NT2/D1 (cell line): ENCODE measurements at regions not wholly inside any gene's neighbourhood (a gene's known extent, or its start where the extent isn't known, plus 50 kb on each side); places are given as distances from the start of the nearest gene placed in this dataset.

Experiments
- DNase-seq: peaks from one replicate; pipeline ENCODE4 v3.0.0-alpha.2; 2011; ENCODE audit warnings: low read depth, low spot score
- H3K27me3 ChIP-seq: 2 replicates; pipeline ENCODE4 v1.6.0; 2011; ENCODE audit warnings: mild to moderate bottlenecking; ENCODE audit not compliant: insufficient read length, insufficient read depth
- H3K36me3 ChIP-seq: 2 replicates; pipeline ENCODE4 v1.6.1; 2011; ENCODE audit warnings: mild to moderate bottlenecking, low read length, mixed read lengths; ENCODE audit not compliant: insufficient read depth, insufficient read length
- H3K4me1 ChIP-seq: 2 replicates; pipeline ENCODE4 v1.5.1; 2011; ENCODE audit not compliant: insufficient read depth, insufficient read length
- H3K4me3 ChIP-seq: 2 replicates; pipeline ENCODE4 v1.5.1; 2011; ENCODE audit warnings: low read depth; ENCODE audit not compliant: insufficient read length
- H3K9ac ChIP-seq: 2 replicates; pipeline ENCODE4 v1.6.0; 2011; ENCODE audit warnings: low read depth; ENCODE audit not compliant: insufficient read length
- H3K9me3 ChIP-seq: 2 replicates; pipeline ENCODE4 v1.5.1; 2011; ENCODE audit warnings: mild to moderate bottlenecking, low read length; ENCODE audit not compliant: insufficient read depth
- SUZ12 ChIP-seq: IDR thresholded peaks from 2 replicates; pipeline ENCODE4 v1.6.1; 2011; ENCODE audit not compliant: insufficient read length, insufficient read depth; ENCODE audit errors: extremely low read depth
- YY1 ChIP-seq: IDR thresholded peaks from 2 replicates; pipeline ENCODE4 v1.6.1; 2011; ENCODE audit not compliant: insufficient read length, insufficient read depth
- ZNF274 ChIP-seq: IDR thresholded peaks from 2 replicates; pipeline ENCODE4 v1.6.1; 2011; ENCODE audit warnings: mild to moderate bottlenecking, low read depth, low read length

DNA sequence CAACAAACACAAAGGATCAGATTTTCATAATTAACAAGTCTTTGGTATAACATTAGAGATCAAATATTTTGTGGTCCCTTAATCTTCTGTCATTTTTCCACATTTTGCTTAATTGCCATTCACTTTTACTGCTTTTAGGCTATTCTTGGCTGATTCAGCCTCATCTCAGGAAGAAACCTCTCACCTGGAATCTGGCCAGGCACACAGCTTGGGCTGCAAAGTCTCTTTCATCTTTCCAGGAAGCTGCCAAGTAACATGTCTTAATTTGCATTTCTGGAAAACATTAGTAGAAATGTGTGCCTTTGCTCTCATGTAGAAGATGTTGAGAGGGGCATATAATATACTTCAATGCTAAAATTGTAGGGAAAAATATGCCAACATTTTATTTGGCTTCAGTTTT, 174.2 kb upstream of the STEAP4 start:
- Histone ChIP-seq H3K27me3 (no peaks in the 10 kb centered on the region), H3K4me1 (no peaks in the 10 kb centered on the region), H3K36me3 (no peaks in the 10 kb centered on the region), H3K9ac (no peak overlapping the region), H3K9me3 (no peaks in the 10 kb centered on the region), H3K4me3 (no peak overlapping the region)
- TF ChIP-seq SUZ12 (no peak), ZNF274 (no peak), YY1 (no peak)
- DNase-seq, result no peak

DNA sequence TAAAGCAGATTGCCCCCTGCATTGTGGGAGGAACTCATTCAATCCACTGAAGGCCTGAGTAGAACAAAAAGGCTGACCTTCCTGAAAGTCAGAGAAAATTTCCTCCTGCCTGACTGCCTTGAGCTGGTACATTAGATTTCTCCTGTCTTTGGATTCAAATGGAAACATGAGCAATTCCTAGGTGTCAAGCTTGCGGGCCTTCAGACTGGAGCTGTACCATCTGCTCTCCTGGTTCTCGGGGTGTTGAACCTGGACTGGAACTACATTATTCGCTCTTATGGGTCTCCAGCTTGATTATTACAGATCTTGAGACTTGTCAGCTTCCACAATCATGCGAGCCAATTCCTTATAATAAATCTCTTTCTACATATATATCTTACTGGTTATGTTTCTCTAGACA, 173.6 kb upstream of the STEAP4 start:
- H3K9ac ChIP-seq, result no peak overlapping the region
- H3K27me3 ChIP-seq, result no peaks in the 10 kb centered on the region
- H3K36me3 ChIP-seq, result no peaks in the 10 kb centered on the region
- DNase-seq, result no peak
- H3K4me1 ChIP-seq, result no peaks in the 10 kb centered on the region
- no peak overlapping the region for H3K4me3 ChIP-seq
- no peak for TF ChIP-seq YY1
- no peak for TF ChIP-seq ZNF274
- no peak for TF ChIP-seq SUZ12
- no peaks in the 10 kb centered on the region for H3K9me3 ChIP-seq

DNA sequence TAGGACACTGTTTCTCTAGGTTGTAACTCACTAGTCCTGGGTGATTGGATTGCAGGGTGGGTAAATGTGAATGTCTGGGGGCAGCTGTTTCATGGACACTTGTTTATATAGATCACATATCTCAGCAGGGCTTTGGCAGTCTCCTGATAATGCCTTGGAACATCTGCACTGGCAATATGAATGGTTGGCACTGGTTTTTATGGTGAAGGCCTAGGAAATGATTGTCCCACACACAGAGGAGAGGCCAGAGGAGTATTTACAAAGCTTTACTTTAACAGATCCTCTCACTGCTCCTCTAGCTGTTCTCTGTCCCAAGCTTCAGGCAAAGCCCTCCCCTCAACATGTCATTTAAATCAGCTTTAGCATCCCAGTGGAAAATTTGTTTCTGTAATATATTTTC, 171.3 kb upstream of the STEAP4 start:
- no peak for DNase-seq
- H3K27me3 ChIP-seq, result no peaks in the 10 kb centered on the region
- H3K36me3 ChIP-seq, result no peaks in the 10 kb centered on the region
- H3K9me3 ChIP-seq, result no peaks in the 10 kb centered on the region
- H3K4me1 ChIP-seq, result no peaks in the 10 kb centered on the region
- TF ChIP-seq ZNF274 (no peak), SUZ12 (no peak)
- no peak overlapping the region for H3K4me3 ChIP-seq
- no peak overlapping the region for H3K9ac ChIP-seq

DNA sequence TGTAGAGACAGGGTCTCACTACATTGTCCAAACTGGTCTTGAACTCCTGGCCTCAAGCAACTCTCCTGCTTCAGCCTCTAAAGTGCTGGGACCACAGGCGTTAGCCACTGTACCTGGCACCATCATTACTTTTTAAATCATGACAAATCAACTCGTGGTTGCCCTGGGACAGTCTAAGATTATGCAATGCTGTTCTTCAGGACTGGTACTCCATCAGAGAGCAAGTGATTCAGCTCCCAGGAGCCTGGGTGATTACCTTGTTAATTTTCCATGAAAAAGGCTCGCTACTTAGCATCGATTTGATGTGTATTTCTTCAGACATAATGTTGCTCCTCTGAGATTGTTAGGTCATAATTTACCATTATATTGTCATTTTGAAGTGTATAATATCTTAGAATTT, 158.9 kb upstream of the STEAP4 start:
- Histone ChIP-seq H3K4me3 (no peak overlapping the region), H3K4me1 (no peaks in the 10 kb centered on the region), H3K36me3 (no peaks in the 10 kb centered on the region), H3K27me3 (no peaks in the 10 kb centered on the region), H3K9ac (no peak overlapping the region), H3K9me3 (no peaks in the 10 kb centered on the region)
- no peak for DNase-seq
- TF ChIP-seq YY1 (no peak), ZNF274 (no peak), SUZ12 (no peak)

DNA sequence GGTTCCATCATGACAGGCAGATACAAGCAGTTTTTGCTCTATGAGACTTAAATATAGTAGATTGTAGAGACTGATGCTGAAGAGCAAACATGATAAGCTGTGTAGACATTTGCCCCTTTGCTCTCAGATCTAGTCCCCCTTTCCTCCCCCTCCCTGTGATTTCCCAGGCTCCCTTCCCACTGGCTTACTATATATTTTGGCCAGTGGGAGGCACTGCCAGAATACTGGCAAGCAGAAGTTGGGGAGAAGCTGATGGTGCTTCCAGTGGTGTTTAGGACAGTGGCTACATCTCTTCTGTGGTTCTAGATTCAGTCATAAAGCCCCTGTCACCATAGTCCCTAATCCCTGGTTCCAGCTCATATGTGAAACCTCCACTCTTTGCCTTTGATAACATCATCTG, 156.1 kb upstream of the STEAP4 start:
- DNase-seq, result no peak
- Histone ChIP-seq H3K9me3 (no peaks in the 10 kb centered on the region), H3K4me1 (no peaks in the 10 kb centered on the region), H3K4me3 (no peak overlapping the region), H3K36me3 (no peaks in the 10 kb centered on the region), H3K27me3 (no peaks in the 10 kb centered on the region), H3K9ac (no peak overlapping the region)
- no peak for TF ChIP-seq SUZ12

DNA sequence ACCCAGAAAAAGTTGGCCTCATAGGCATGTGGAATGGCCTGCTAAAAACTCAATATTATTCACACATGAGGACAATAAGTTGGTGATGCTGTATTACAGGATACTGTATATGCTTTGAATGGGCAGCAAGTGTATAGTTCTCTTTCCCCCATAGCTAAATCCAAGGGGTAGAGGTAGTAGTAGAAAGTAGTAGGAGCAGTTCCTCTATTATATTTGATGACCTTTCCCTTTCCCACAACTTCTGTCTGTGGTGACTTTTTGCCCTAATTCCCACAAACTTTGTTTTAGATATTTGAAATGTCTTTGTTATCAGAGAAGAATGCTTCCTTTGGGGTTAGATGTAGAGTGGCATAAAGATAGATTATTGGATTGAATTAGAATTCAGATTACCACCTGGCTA, 154.0 kb upstream of the STEAP4 start:
- Histone ChIP-seq H3K4me1 (no peaks in the 10 kb centered on the region), H3K36me3 (no peaks in the 10 kb centered on the region), H3K27me3 (no peaks in the 10 kb centered on the region), H3K4me3 (no peak overlapping the region), H3K9ac (no peak overlapping the region), H3K9me3 (no peaks in the 10 kb centered on the region)
- TF ChIP-seq YY1 (no peak), SUZ12 (no peak), ZNF274 (no peak)
- DNase-seq, result no peak

DNA sequence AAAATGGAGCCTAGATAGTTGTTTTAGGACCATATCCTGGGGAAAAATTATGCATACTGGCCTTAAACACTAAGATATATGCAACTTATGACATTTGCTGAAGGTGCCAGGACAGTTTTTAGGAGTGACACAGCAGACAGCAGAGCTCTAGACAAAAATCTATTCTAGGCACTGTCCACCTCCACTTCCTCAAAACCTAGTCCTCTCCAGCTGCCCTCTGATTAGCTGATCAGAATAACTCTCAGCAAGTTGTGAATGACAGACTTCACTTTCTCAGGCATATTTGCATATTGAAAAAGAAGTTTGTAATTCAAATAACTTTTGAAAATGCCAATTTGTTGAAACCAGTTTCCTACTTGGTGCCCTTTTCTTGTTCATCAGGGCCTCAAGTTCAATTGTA, 152.3 kb upstream of the STEAP4 start:
- H3K4me1 ChIP-seq, result no peaks in the 10 kb centered on the region
- no peak for DNase-seq
- H3K9me3 ChIP-seq, result no peaks in the 10 kb centered on the region
- TF ChIP-seq SUZ12 (no peak), YY1 (no peak), ZNF274 (no peak)
- H3K27me3 ChIP-seq, result no peaks in the 10 kb centered on the region
- H3K36me3 ChIP-seq, result no peaks in the 10 kb centered on the region
- H3K4me3 ChIP-seq, result no peak overlapping the region
- H3K9ac ChIP-seq, result no peak overlapping the region

DNA sequence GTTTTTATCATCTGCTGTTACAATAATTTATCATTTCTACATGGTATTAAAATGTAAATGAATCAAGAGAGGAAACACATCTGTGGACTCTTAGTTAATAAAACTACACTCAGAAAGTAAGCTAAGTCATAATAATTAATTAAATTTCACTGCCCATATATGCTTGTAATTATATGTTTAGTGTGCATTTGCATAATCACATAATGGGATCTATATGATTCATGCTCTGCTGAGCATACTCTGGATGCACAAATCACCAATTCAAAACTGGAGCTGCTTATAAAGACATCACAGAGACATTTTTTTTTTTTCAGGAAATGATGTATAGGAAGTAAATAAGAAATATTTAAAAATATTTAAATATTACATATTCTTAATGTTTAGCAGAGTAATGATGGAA, 151.6 kb upstream of the STEAP4 start:
- Histone ChIP-seq H3K4me1 (no peaks in the 10 kb centered on the region), H3K9me3 (no peaks in the 10 kb centered on the region), H3K9ac (no peak overlapping the region), H3K4me3 (no peak overlapping the region), H3K27me3 (no peaks in the 10 kb centered on the region), H3K36me3 (no peaks in the 10 kb centered on the region)
- TF ChIP-seq YY1, result no peak
- TF ChIP-seq SUZ12, result no peak
- DNase-seq, result no peak
